ENCODE measurements at regions not wholly inside any gene's neighbourhood (a gene's known extent, or its start where the extent isn't known, plus 50 kb on each side); places are given as distances from the start of the nearest gene placed in this dataset.

DNA sequence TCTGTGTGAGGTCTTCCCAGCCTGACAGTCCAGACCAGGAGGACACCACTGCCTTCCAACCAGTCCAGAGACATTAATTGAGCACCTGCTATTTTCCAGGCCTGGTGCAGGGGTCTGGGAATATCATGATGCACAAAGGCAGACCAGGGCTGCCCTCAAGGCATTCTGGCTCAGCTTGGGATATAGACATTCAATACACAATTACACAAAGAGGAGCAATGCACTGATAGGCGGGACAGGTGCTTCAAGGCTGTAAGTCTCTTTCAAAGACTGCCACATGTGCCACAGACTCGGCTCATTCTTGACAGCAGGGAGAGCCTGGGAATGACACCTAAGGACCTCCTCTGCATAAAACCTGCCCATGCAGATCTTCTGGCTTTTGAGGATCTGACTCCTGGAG is 158.6 kb downstream of the C5orf15 start:
- H3K14ac ChIP-seq (ENCODE audit: insufficient read length) = no peak overlapping the region
- H3K79me1 ChIP-seq (ENCODE audit: low read depth, low read length) = no peaks in the 10 kb centered on the region
- H2BK12ac ChIP-seq (ENCODE audit: low read depth, low read length) = no peak overlapping the region
- no peaks in the 10 kb centered on the region for H3K27me3 ChIP-seq (replicated peaks in 1 of 4; ENCODE audit: control insufficient read depth in 3 of 4, extremely low read depth in 1 of 4, insufficient read depth in 3 of 4, low read length in 3 of 4)
- FAIRE-seq (no peak), DNase-seq (ENCODE audit: low read depth in 1 of 2, low spot score in 2 of 2) (no peak)
- no peak overlapping the region for H3K23ac ChIP-seq (ENCODE audit: insufficient read length)
- no peak overlapping the region for H3K4me3 ChIP-seq (ENCODE audit: extremely low read depth in 1 of 4, insufficient read depth in 2 of 4, low read depth in 3 of 4, low read length in 4 of 4)
- no peak overlapping the region for H3K56ac ChIP-seq (replicated peaks; ENCODE audit: insufficient read length, low read depth, low read length)
- H3K4ac ChIP-seq (replicated peaks; ENCODE audit: insufficient read length, low read depth, low read length) = no peak overlapping the region
- no peak overlapping the region for H4K8ac ChIP-seq (ENCODE audit: extremely low read depth, insufficient read depth, low read length)
- TF ChIP-seq SRF (IDR thresholded peaks at IDR 0.05; ENCODE audit: low read depth, low read length) (no peak), POU5F1 (IDR thresholded peaks at IDR 0.05; ENCODE audit: low read depth, low read length) (no peak), EZH2 (IDR thresholded peaks at IDR 0.05; ENCODE audit: low read depth, low read length, severe bottlenecking) (no peak), CBX5 (IDR thresholded peaks at IDR 0.05; ENCODE audit: low read depth, low read length) (no peak), PHF8 (conservative IDR thresholded peaks at IDR 0.05; ENCODE audit: low read depth, low read length) (no peak)
- H2AK5ac ChIP-seq (ENCODE audit: low read depth, low read length) = no peak overlapping the region
- no peak overlapping the region for H3K18ac ChIP-seq (ENCODE audit: extremely low read depth, low read length)
- no peaks in the 10 kb centered on the region for H3K79me2 ChIP-seq (ENCODE audit: control insufficient read depth in 1 of 2, insufficient read depth in 2 of 2, low read length in 2 of 2)
- H3K4me1 ChIP-seq (replicated peaks in 1 of 4; ENCODE audit: control insufficient read depth in 3 of 4, insufficient read depth in 4 of 4, low read length in 3 of 4) = no peaks in the 10 kb centered on the region
- no peak overlapping the region for H2BK20ac ChIP-seq (ENCODE audit: low read length)
- H3K27ac ChIP-seq (ENCODE audit: low read depth, low read length) = no peak overlapping the region
- CTCF ChIA-PET (ENCODE audit: partially characterized antibody) = interaction anchor here (0.6 to 2.0 kb wide), 2 partner anchors 19 to 148 kb away, joined by 4 to 7 read pairs; no protein-coding TSS in a partner anchor
- POLR2A ChIA-PET (ENCODE audit: partially characterized antibody) = no interaction called here
- no peak overlapping the region for H3K9ac ChIP-seq (replicated peaks in 1 of 4; ENCODE audit: extremely low read depth in 1 of 4, low read depth in 3 of 4, low read length in 3 of 4)
- H4K20me1 ChIP-seq (replicated peaks in 1 of 2; ENCODE audit: control insufficient read depth in 1 of 2, insufficient read depth in 2 of 2, low read length in 2 of 2) = no peaks in the 10 kb centered on the region
- H4K5ac ChIP-seq (ENCODE audit: insufficient read length, low read depth, low read length) = no peak overlapping the region
- no peak overlapping the region for H2BK120ac ChIP-seq (replicated peaks; ENCODE audit: low read depth, low read length)
- no peaks in the 10 kb centered on the region for H3K36me3 ChIP-seq (ENCODE audit: control insufficient read depth in 2 of 4, insufficient read depth in 4 of 4, low read length in 3 of 4)
- H3K9me3 ChIP-seq (ENCODE audit: insufficient read depth in 2 of 2, low read depth in 1 of 2, low read length in 1 of 2) = no peaks in the 10 kb centered on the region
- no peak overlapping the region for H3K4me2 ChIP-seq (ENCODE audit: insufficient read depth in 1 of 2, low read depth in 2 of 2, low read length in 2 of 2)
- no peak overlapping the region for H2BK15ac ChIP-seq (ENCODE audit: low read length)
- WGBS, 2 experiments (ENCODE audit: extremely low coverage in 1 of 2, insufficient coverage in 1 of 2, insufficient read length in 1 of 2, insufficient replicate concordance in 2 of 2, low coverage in 1 of 2, low lambda C conversion rate in 2 of 2, missing lambda C conversion rate in 1 of 2) = 83% methylated on average over 2 of the region's 2 CpGs; no CpG with 5 or more reads in 1 of the 2 experiments
- H2AFZ ChIP-seq (ENCODE audit: low read length) = no peak overlapping the region
- no peak overlapping the region for H2BK5ac ChIP-seq (ENCODE audit: low read depth, low read length)
- H3K23me2 ChIP-seq (ENCODE audit: low read depth, low read length) = no peaks in the 10 kb centered on the region
- H4K91ac ChIP-seq (replicated peaks; ENCODE audit: insufficient read length, low read length) = no peak overlapping the region
